ENCODE measurements at regions not wholly inside any gene's neighbourhood (a gene's known extent, or its start where the extent isn't known, plus 50 kb on each side); places are given as distances from the start of the nearest gene placed in this dataset.

DNA sequence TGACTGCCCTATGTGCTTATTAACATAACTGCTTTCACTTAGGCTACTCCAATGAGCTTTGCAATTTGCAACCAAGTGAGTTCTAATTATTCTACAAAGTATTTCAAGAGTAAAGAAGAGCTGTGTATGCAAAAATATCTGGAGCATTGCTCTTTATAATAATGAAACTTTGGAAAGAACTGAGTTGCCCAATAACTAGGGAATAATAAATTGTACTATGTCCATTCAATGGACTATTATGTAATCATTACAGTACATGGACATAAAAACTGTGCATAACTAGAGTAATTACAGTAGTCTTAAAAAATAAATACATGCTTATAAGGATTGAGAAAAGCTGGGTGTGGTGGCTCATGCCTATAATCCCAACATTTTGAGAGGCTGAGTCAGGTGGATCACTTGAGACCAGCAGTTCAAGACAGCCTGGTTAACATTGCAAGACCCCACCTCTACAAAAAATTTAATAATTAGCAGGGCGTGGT is 70.3 kb upstream of the JAK1 start:
- H3K9ac ChIP-seq (ENCODE audit: insufficient read length, low read depth), result no peak overlapping the region
- no peaks in the 10 kb centered on the region for H3K27me3 ChIP-seq (ENCODE audit: insufficient read depth, insufficient read length)
- TF ChIP-seq ZNF274 (IDR thresholded peaks at IDR 0.05; ENCODE audit: low read depth, low read length) (no peak), SUZ12 (IDR thresholded peaks at IDR 0.05; ENCODE audit: extremely low read depth, insufficient read depth, insufficient read length) (no peak), YY1 (IDR thresholded peaks at IDR 0.05; ENCODE audit: insufficient read depth, insufficient read length) (no peak)
- H3K4me1 ChIP-seq (ENCODE audit: insufficient read depth, insufficient read length), result no peaks in the 10 kb centered on the region
- no peak overlapping the region for H3K4me3 ChIP-seq (ENCODE audit: insufficient read length, low read depth)
- no peaks in the 10 kb centered on the region for H3K9me3 ChIP-seq (ENCODE audit: insufficient read depth, low read length)
- DNase-seq (ENCODE audit: low read depth, low spot score), result no peak
- no peaks in the 10 kb centered on the region for H3K36me3 ChIP-seq (ENCODE audit: insufficient read depth, insufficient read length, low read length)

DNA sequence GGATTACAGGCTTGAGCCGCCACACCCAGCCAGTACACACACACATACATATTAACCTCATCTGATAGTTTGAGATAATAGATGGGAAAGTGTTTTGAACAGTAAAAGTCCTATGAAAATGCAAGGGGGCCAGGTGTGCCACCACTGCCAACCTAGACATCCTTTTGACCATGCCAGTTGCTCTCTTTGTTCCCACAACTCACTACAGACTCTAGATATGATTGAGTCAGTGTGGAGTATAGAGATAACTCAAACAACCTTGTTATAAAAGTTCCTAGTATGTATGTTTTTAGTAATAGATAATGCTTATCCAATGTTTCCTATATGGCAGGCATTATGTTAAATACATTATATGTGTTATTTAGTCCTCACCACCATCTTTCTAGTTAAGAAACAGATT is 72.7 kb upstream of the JAK1 start:
- Histone ChIP-seq H3K4me3 (ENCODE audit: insufficient read length, low read depth) (no peak overlapping the region), H3K9ac (ENCODE audit: insufficient read length, low read depth) (no peak overlapping the region), H3K36me3 (ENCODE audit: insufficient read depth, insufficient read length, low read length) (no peaks in the 10 kb centered on the region), H3K9me3 (ENCODE audit: insufficient read depth, low read length) (no peaks in the 10 kb centered on the region), H3K4me1 (ENCODE audit: insufficient read depth, insufficient read length) (no peaks in the 10 kb centered on the region), H3K27me3 (ENCODE audit: insufficient read depth, insufficient read length) (no peaks in the 10 kb centered on the region)
- TF ChIP-seq SUZ12 (IDR thresholded peaks at IDR 0.05; ENCODE audit: extremely low read depth, insufficient read depth, insufficient read length), result no peak
- no peak for TF ChIP-seq YY1 (IDR thresholded peaks at IDR 0.05; ENCODE audit: insufficient read depth, insufficient read length)
- TF ChIP-seq ZNF274 (IDR thresholded peaks at IDR 0.05; ENCODE audit: low read depth, low read length), result no peak
- no peak for DNase-seq (ENCODE audit: low read depth, low spot score)

DNA sequence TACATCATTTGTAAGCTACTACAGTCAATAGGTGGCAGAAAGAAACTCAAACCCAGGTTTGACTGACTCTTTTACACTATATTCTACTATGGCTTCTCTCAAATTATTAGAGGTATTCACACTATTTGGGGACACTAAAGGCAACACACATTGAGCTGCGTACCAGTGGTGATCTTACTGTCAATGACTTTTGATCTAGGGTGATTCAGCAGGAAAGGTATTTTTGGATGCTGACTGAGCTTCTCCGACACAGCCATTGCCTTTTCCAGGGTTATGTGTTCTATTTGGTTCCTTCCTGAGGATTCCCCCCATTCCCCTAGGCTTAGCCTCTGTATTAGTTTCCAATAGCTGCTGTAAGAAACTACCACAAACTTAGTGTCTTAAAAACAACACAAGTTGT is 73.2 kb upstream of the JAK1 start:
- Histone ChIP-seq H3K27me3 (ENCODE audit: insufficient read depth, insufficient read length) (no peaks in the 10 kb centered on the region), H3K4me1 (ENCODE audit: insufficient read depth, insufficient read length) (no peaks in the 10 kb centered on the region), H3K9ac (ENCODE audit: insufficient read length, low read depth) (no peak overlapping the region), H3K36me3 (ENCODE audit: insufficient read depth, insufficient read length, low read length) (no peaks in the 10 kb centered on the region), H3K9me3 (ENCODE audit: insufficient read depth, low read length) (no peaks in the 10 kb centered on the region), H3K4me3 (ENCODE audit: insufficient read length, low read depth) (no peak overlapping the region)
- DNase-seq (ENCODE audit: low read depth, low spot score), result no peak
- TF ChIP-seq ZNF274 (IDR thresholded peaks at IDR 0.05; ENCODE audit: low read depth, low read length) (no peak), YY1 (IDR thresholded peaks at IDR 0.05; ENCODE audit: insufficient read depth, insufficient read length) (no peak), SUZ12 (IDR thresholded peaks at IDR 0.05; ENCODE audit: extremely low read depth, insufficient read depth, insufficient read length) (no peak)

DNA sequence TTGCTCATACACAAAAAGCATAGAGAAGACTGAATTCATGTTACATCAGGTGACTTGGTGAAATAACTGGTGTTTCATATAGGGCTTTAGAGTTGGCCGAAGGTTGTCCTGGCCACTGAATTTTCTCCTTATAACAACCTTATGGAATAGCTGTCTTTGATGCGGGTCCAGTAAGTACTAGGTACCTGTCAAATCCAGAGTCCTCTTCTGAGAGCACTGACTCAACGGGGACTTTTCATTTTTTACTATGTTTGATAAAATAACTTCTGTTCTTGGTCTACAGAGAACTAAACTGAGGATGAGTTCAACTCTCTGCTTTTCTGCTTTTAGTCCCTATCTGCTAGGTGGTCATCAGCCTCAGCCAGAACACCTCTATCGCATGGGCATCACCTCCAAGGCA is 76.1 kb upstream of the JAK1 start:
- DNase-seq (ENCODE audit: low read depth, low spot score), result no peak
- H3K9ac ChIP-seq (ENCODE audit: insufficient read length, low read depth), result no peak overlapping the region
- no peaks in the 10 kb centered on the region for H3K4me1 ChIP-seq (ENCODE audit: insufficient read depth, insufficient read length)
- H3K9me3 ChIP-seq (ENCODE audit: insufficient read depth, low read length), result no peaks in the 10 kb centered on the region
- no peaks in the 10 kb centered on the region for H3K36me3 ChIP-seq (ENCODE audit: insufficient read depth, insufficient read length, low read length)
- TF ChIP-seq YY1 (IDR thresholded peaks at IDR 0.05; ENCODE audit: insufficient read depth, insufficient read length), result no peak
- no peak for TF ChIP-seq SUZ12 (IDR thresholded peaks at IDR 0.05; ENCODE audit: extremely low read depth, insufficient read depth, insufficient read length)
- TF ChIP-seq ZNF274 (IDR thresholded peaks at IDR 0.05; ENCODE audit: low read depth, low read length), result no peak
- peaks cover 3% of the 10 kb centered on the region for H3K27me3 ChIP-seq (ENCODE audit: insufficient read depth, insufficient read length)
- no peak overlapping the region for H3K4me3 ChIP-seq (ENCODE audit: insufficient read length, low read depth)

DNA sequence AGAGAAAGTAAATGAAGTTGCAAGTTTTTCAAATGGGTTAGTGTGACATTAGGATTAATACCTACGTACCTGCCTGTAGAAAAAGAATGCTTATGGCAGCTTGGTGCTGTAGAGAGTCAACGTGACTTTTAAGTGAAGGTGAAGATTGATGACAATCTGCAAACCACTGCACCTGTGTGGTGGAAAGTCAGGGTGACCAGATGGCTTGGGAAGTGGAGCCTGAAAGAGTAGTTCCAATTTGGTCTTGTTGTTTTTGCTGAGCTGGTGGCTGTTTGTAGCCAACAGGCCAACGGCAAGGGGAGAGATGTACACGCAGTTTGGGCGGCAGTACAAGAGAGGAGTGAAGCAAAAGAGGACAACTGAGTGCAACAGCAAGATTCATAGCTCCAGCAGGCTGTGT is 78.1 kb upstream of the JAK1 start:
- peaks cover 3% of the 10 kb centered on the region for H3K27me3 ChIP-seq (ENCODE audit: insufficient read depth, insufficient read length)
- DNase-seq (ENCODE audit: low read depth, low spot score), result no peak
- TF ChIP-seq SUZ12 (IDR thresholded peaks at IDR 0.05; ENCODE audit: extremely low read depth, insufficient read depth, insufficient read length), result no peak
- H3K9ac ChIP-seq (ENCODE audit: insufficient read length, low read depth), result no peak overlapping the region
- no peaks in the 10 kb centered on the region for H3K36me3 ChIP-seq (ENCODE audit: insufficient read depth, insufficient read length, low read length)
- H3K9me3 ChIP-seq (ENCODE audit: insufficient read depth, low read length), result no peaks in the 10 kb centered on the region
- no peaks in the 10 kb centered on the region for H3K4me1 ChIP-seq (ENCODE audit: insufficient read depth, insufficient read length)
- H3K4me3 ChIP-seq (ENCODE audit: insufficient read length, low read depth), result no peak overlapping the region

DNA sequence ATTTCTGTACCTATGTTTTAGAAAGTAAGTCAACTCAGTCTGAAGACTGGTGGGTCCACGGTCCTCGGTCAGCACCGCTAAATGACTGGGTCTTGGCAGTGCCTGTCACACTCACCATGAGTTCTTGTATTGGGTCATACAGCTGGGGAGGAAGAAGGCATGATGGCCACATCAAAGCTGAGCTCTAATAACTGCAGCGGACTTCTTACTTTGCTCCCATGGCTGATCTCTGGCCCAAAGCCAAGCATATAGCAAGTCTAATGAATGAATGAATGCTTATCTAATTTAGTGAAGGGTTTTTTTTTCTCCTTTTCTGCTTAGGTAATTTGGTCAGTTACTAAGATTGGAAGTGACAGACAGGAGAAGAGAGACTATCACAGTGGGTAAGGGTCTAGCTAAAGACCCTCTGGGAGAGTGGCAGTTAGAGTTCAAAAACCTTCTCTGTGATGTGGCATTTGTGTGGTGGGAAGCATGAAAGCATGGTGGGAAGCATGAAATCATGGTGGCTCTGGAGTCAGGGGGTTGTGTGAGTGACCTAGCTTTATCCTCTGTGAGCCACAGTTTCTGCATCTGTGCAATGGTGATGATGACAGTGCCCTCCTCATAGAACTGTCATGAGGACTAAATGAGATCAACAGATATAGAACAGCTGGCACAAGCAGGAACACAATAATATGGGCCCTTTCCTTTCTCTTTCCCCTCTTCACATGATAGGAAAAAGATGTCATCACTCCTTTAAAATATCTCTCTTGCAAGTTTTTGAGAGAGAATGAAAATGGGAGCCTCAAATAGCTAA is 78.9 kb upstream of the JAK1 start:
- Histone ChIP-seq H3K4me3 (ENCODE audit: insufficient read length, low read depth) (no peak overlapping the region), H3K27me3 (ENCODE audit: insufficient read depth, insufficient read length) (peaks cover 3% of the 10 kb centered on the region), H3K9ac (ENCODE audit: insufficient read length, low read depth) (no peak overlapping the region), H3K9me3 (ENCODE audit: insufficient read depth, low read length) (no peaks in the 10 kb centered on the region), H3K4me1 (ENCODE audit: insufficient read depth, insufficient read length) (no peaks in the 10 kb centered on the region), H3K36me3 (ENCODE audit: insufficient read depth, insufficient read length, low read length) (no peaks in the 10 kb centered on the region)
- TF ChIP-seq YY1 (IDR thresholded peaks at IDR 0.05; ENCODE audit: insufficient read depth, insufficient read length), result no peak
- TF ChIP-seq SUZ12 (IDR thresholded peaks at IDR 0.05; ENCODE audit: extremely low read depth, insufficient read depth, insufficient read length), result no peak
- TF ChIP-seq ZNF274 (IDR thresholded peaks at IDR 0.05; ENCODE audit: low read depth, low read length), result no peak
- no peak for DNase-seq (ENCODE audit: low read depth, low spot score)

DNA sequence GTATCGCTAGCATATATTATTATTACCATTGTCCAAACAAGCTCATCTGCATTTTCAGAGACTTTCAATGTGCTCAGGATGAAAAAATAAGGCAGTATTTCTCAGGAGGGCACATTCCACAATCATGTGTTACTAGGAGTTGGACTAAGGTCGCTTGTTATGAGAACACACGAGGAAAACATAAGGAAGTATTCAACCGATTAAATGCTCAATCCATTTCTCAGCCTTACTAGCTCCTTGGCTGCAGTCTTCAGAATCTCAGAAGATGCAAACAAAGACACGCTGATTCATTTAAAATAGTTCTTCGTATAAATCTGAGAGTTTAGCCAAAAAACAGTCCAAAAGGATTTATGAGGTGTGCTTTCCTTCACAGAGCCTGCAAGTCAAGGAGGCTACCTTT is 82.0 kb upstream of the JAK1 start:
- Histone ChIP-seq H3K36me3 (ENCODE audit: insufficient read depth, insufficient read length, low read length) (no peaks in the 10 kb centered on the region), H3K4me1 (ENCODE audit: insufficient read depth, insufficient read length) (no peaks in the 10 kb centered on the region), H3K9me3 (ENCODE audit: insufficient read depth, low read length) (no peaks in the 10 kb centered on the region), H3K27me3 (ENCODE audit: insufficient read depth, insufficient read length) (peaks cover 3% of the 10 kb centered on the region), H3K9ac (ENCODE audit: insufficient read length, low read depth) (no peak overlapping the region), H3K4me3 (ENCODE audit: insufficient read length, low read depth) (no peak overlapping the region)
- TF ChIP-seq YY1 (IDR thresholded peaks at IDR 0.05; ENCODE audit: insufficient read depth, insufficient read length) (no peak), ZNF274 (IDR thresholded peaks at IDR 0.05; ENCODE audit: low read depth, low read length) (no peak), SUZ12 (IDR thresholded peaks at IDR 0.05; ENCODE audit: extremely low read depth, insufficient read depth, insufficient read length) (no peak)
- DNase-seq (ENCODE audit: low read depth, low spot score), result no peak

All from NT2/D1 (cell line).